ENCODE measurements at regions not wholly inside any gene's neighbourhood (a gene's known extent, or its start where the extent isn't known, plus 50 kb on each side); places are given as distances from the start of the nearest gene placed in this dataset.

GRCh38 chr10:21075880-21076279, 178.8 kb upstream of the NEBL start:
- TF ChIP-seq EZH2 (IDR thresholded peaks at IDR 0.05; ENCODE audit: low read length, missing control alignments), result no peak
- TF ChIP-seq CTCF (conservative IDR thresholded peaks at IDR 0.05 in 1 of 2, IDR thresholded peaks at IDR 0.05 in 1 of 2; ENCODE audit: low read depth in 1 of 2, low read length in 2 of 2), result no peak
